HG03135 (cell line): ENCODE measurements at regions not wholly inside any gene's neighbourhood (a gene's known extent, or its start where the extent isn't known, plus 50 kb on each side); places are given as distances from the start of the nearest gene placed in this dataset.

Experiments used
- ATAC-seq: cut with Tn5 transposase; IDR thresholded peaks from one replicate; pipeline ENCODE4 v1.9.1; 2021; ENCODE audit warnings: mild to moderate bottlenecking, moderate library complexity; ENCODE audit not compliant: unreplicated experiment

GRCh38 chr18:73869182-73869581, 278.5 kb downstream of the FBXO15 start:
- no peak for ATAC-seq

- no peak for ATAC-seq
Observed at GRCh38 chr18:73861771-73862170, 285.9 kb downstream of the FBXO15 start.

GRCh38 chr18:73859837-73860397, 287.7 kb downstream of the FBXO15 start:
- ATAC-seq, result no peak

GRCh38 chr18:73852789-73853549, 294.7 kb downstream of the FBXO15 start:
- ATAC-seq, result no peak

GRCh38 chr18:73850782-73851181, 296.9 kb downstream of the FBXO15 start:
- ATAC-seq, result no peak

- ATAC-seq, result no peak
Observed at GRCh38 chr18:73848656-73849055, 299.0 kb downstream of the FBXO15 start.

GRCh38 chr18:73843455-73843854, 304.2 kb downstream of the FBXO15 start:
- no peak for ATAC-seq

- ATAC-seq, result peak; percentile 80
Observed at GRCh38 chr18:73842795-73843394, 304.7 kb downstream of the FBXO15 start.

- no peak for ATAC-seq
Observed at GRCh38 chr18:73841661-73842060, 306.0 kb downstream of the FBXO15 start.

GRCh38 chr18:73840319-73840945, 307.2 kb downstream of the FBXO15 start:
- ATAC-seq, result no peak

GRCh38 chr18:73839441-73839840, 308.2 kb downstream of the FBXO15 start:
- ATAC-seq, result no peak

- ATAC-seq, result no peak
Observed at GRCh38 chr18:73838107-73838506, 309.5 kb downstream of the FBXO15 start.

GRCh38 chr18:73835656-73836364, 311.8 kb downstream of the FBXO15 start:
- ATAC-seq, result no peak

GRCh38 chr18:73835039-73835438, 312.6 kb downstream of the FBXO15 start:
- ATAC-seq, result no peak

- ATAC-seq, result no peak
Observed at GRCh38 chr18:73831688-73832087, 315.9 kb downstream of the FBXO15 start.

GRCh38 chr18:73829146-73829545, 318.5 kb downstream of the FBXO15 start:
- no peak for ATAC-seq

- ATAC-seq, result no peak
Observed at GRCh38 chr18:73827801-73828200, 319.8 kb downstream of the FBXO15 start.

- ATAC-seq, result no peak
Observed at GRCh38 chr18:73826098-73826497, 321.5 kb downstream of the FBXO15 start.

GRCh38 chr18:73824671-73825070, 323.0 kb downstream of the FBXO15 start:
- ATAC-seq, result no peak

GRCh38 chr18:73812423-73812822, 335.2 kb downstream of the FBXO15 start:
- no peak for ATAC-seq

GRCh38 chr18:73807551-73808192, 340.0 kb downstream of the FBXO15 start:
- ATAC-seq, result no peak
